ENCODE measurements at regions not wholly inside any gene's neighbourhood (a gene's known extent, or its start where the extent isn't known, plus 50 kb on each side); places are given as distances from the start of the nearest gene placed in this dataset.

DNA sequence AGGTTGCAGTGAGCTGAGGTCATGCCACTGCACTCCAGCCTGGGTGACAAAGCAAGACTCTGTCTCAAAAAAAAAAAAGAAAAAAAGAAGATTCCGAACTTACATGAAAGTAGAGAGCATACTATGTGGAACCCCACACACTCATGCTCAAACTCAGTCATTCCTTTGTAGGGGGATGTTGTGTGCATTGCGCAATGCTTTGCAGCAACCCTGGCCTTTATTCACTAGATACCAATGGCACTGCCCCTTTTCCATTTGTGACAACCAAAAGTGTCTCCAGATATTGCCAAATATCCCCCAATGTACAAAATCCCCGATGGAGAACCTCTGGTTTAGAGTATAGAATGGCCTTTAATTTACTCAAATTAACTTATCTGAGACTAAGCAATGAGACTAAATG is 158.6 kb downstream of the GJA1 start:
- TF ChIP-seq, protein P1, sequence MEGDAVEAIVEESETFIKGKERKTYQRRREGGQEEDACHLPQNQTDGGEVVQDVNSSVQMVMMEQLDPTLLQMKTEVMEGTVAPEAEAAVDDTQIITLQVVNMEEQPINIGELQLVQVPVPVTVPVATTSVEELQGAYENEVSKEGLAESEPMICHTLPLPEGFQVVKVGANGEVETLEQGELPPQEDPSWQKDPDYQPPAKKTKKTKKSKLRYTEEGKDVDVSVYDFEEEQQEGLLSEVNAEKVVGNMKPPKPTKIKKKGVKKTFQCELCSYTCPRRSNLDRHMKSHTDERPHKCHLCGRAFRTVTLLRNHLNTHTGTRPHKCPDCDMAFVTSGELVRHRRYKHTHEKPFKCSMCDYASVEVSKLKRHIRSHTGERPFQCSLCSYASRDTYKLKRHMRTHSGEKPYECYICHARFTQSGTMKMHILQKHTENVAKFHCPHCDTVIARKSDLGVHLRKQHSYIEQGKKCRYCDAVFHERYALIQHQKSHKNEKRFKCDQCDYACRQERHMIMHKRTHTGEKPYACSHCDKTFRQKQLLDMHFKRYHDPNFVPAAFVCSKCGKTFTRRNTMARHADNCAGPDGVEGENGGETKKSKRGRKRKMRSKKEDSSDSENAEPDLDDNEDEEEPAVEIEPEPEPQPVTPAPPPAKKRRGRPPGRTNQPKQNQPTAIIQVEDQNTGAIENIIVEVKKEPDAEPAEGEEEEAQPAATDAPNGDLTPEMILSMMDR (IDR thresholded peaks at IDR 0.05), result no peak
- TF ChIP-seq POLR2A (IDR thresholded peaks at IDR 0.05) (no peak), EP300 (IDR thresholded peaks at IDR 0.05) (no peak)

All from ovary (tissue), 3 donors.